ENCODE measurements at regions not wholly inside any gene's neighbourhood (a gene's known extent, or its start where the extent isn't known, plus 50 kb on each side); places are given as distances from the start of the nearest gene placed in this dataset.

- no peak for TF ChIP-seq CTCF (IDR thresholded peaks at IDR 0.05)
- TF ChIP-seq POLR2A (IDR thresholded peaks at IDR 0.05): no peak
- no peak for TF ChIP-seq EP300 (IDR thresholded peaks at IDR 0.05)
Observed at GRCh38 chr19:28871099-28871725, 341.7 kb downstream of the UQCRFS1 start.
